ENCODE measurements at regions not wholly inside any gene's neighbourhood (a gene's known extent, or its start where the extent isn't known, plus 50 kb on each side); places are given as distances from the start of the nearest gene placed in this dataset.

DNA sequence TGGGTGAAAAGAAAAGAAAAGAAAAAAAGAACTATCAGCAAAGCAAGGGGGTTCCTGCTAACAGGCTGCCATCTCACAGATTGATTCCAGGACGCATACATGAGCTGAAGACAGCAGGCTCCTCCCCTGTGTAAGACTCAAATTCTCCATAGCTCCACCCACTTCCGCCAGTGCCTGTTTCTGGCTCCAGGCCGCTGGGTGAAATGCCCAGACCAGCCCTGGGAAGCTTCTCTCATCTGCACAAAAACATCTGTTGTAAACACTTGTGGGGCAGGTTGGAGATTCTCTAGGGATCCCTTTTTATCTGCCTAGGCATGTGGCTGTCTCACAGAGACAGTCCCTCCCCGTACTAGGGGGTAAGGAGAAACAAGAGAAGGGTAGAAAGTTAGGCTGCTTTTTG, 1054.4 kb upstream of the SPRY2 start:
- TF ChIP-seq ZNF335 (tag by site-specific recombination; conservative IDR thresholded peaks at IDR 0.05) (no peak), CTCF (tag by site-specific recombination; IDR thresholded peaks at IDR 0.05) (no peak), ZNF394 (tag by site-specific recombination; IDR thresholded peaks at IDR 0.05; ENCODE audit: borderline replicate concordance) (no peak), ZNF362 (tag by site-specific recombination; IDR thresholded peaks at IDR 0.05) (no peak), SP2 (tag by site-specific recombination; IDR thresholded peaks at IDR 0.05) (no peak), FEZF1 (tag by site-specific recombination; IDR thresholded peaks at IDR 0.05) (no peak), ZNF23 (tag by site-specific recombination; IDR thresholded peaks at IDR 0.05; ENCODE audit: borderline replicate concordance) (no peak), ZFHX2 (tag by site-specific recombination; conservative IDR thresholded peaks at IDR 0.05) (no peak), ZNF324 (tag by site-specific recombination; IDR thresholded peaks at IDR 0.05) (no peak), HOXD13 (CRISPR knock-in tag; IDR thresholded peaks at IDR 0.05; ENCODE audit: borderline replicate concordance) (no peak), KLF10 (tag by site-specific recombination; IDR thresholded peaks at IDR 0.05) (no peak), ZNF175 (tag by site-specific recombination; IDR thresholded peaks at IDR 0.05) (no peak)
- TF ChIP-seq, protein P1, sequence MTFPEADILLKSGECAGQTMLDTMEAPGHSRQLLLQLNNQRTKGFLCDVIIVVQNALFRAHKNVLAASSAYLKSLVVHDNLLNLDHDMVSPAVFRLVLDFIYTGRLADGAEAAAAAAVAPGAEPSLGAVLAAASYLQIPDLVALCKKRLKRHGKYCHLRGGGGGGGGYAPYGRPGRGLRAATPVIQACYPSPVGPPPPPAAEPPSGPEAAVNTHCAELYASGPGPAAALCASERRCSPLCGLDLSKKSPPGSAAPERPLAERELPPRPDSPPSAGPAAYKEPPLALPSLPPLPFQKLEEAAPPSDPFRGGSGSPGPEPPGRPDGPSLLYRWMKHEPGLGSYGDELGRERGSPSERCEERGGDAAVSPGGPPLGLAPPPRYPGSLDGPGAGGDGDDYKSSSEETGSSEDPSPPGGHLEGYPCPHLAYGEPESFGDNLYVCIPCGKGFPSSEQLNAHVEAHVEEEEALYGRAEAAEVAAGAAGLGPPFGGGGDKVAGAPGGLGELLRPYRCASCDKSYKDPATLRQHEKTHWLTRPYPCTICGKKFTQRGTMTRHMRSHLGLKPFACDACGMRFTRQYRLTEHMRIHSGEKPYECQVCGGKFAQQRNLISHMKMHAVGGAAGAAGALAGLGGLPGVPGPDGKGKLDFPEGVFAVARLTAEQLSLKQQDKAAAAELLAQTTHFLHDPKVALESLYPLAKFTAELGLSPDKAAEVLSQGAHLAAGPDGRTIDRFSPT (tag by site-specific recombination; IDR thresholded peaks at IDR 0.05): no peak
- TF ChIP-seq, protein P2, sequence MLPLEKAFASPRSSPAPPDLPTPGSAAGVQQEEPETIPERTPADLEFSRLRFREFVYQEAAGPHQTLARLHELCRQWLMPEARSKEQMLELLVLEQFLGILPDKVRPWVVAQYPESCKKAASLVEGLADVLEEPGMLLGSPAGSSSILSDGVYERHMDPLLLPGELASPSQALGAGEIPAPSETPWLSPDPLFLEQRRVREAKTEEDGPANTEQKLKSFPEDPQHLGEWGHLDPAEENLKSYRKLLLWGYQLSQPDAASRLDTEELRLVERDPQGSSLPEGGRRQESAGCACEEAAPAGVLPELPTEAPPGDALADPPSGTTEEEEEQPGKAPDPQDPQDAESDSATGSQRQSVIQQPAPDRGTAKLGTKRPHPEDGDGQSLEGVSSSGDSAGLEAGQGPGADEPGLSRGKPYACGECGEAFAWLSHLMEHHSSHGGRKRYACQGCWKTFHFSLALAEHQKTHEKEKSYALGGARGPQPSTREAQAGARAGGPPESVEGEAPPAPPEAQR (tag by site-specific recombination; IDR thresholded peaks at IDR 0.05): no peak
